Progenitor cell of endocrine pancreas (in vitro differentiated cells): ENCODE measurements at regions not wholly inside any gene's neighbourhood (a gene's known extent, or its start where the extent isn't known, plus 50 kb on each side); places are given as distances from the start of the nearest gene placed in this dataset.

Experiments
- DNase-seq: peaks from one replicate; pipeline ENCODE4 v3.0.0; 2021; ENCODE audit warnings: low spot score; ENCODE audit not compliant: unreplicated experiment
- H3K27ac Mint-ChIP-seq: 2 replicates; pipeline ENCODE4 v1.8.0; 2021; ENCODE audit warnings: mild to moderate bottlenecking, moderate library complexity, mixed read lengths
- H3K27me3 Mint-ChIP-seq: 2 replicates; pipeline ENCODE4 v1.8.0; 2021; ENCODE audit warnings: mixed read lengths
- H3K36me3 Mint-ChIP-seq: 2 replicates; pipeline ENCODE4 v1.8.0; 2022; ENCODE audit warnings: mixed read lengths; ENCODE audit not compliant: insufficient read depth
- H3K4me1 Mint-ChIP-seq: 2 replicates; pipeline ENCODE4 v1.8.0; 2021; ENCODE audit warnings: low read depth, mixed read lengths
- H3K4me3 Mint-ChIP-seq: 2 replicates; pipeline ENCODE4 v1.8.0; 2021; ENCODE audit warnings: low read depth, mild to moderate bottlenecking, moderate library complexity, mixed read lengths
- H3K9me3 Mint-ChIP-seq: 2 replicates; pipeline ENCODE4 v1.8.0; 2021; ENCODE audit warnings: low read depth, mixed read lengths
- CTCF ChIP-seq: fragments of 200-600 bp; sonication (generic); IDR thresholded peaks from one replicate; pipeline ENCODE4 v1.5.0; 2021; ENCODE audit warnings: antibody characterized with exemption, mild to moderate bottlenecking; ENCODE audit not compliant: unreplicated experiment

DNA sequence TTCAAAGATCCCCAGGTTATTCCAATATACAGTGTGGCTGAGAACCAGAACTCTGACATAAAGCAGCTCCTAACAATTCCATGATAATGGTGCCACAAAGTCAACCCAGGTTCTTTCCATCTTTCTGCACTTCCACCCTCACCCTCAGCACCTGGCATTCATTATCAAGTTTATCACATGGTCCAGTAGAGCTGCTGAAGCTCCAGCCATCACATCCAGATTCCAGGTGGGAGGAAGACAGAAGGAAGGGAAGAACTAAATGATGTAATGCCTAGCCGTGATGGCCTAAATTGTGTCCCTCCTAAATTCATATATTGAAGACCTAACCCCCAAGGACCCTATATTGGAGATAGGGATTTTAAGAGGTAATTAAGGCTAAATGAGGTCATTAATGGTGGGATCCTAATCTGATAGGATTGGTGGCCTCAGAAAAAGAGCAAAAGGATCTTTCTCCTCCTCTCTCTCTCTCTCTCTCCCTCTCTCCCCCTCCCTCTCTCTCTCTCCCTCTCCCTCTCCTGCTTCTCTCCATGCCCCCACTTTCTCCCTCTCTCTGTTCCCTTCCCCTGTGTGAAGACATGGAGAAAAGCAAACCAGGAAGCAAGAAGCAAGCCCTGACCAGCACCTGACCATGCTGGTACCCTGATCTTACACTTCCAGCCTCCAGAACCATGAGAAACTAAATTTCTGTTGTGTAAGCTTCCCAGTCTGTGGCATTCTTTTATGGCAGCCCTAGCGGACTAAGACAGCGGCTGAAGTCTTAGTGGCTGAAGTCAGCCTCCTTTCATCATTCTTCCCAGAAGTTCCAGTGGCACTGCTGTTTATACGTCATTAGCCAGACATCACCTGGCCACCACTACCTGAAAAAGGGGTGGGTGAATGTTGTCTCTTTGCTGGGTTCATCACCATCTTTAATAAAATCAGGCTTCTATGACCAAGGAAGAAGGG is 369.7 kb upstream of the PROK2 start:
- no peak overlapping the region for H3K27ac Mint-ChIP-seq
- H3K9me3 Mint-ChIP-seq, result peaks cover under 1% of the 10 kb centered on the region
- no peak overlapping the region for H3K4me3 Mint-ChIP-seq
- peaks cover 7% of the 10 kb centered on the region for H3K27me3 Mint-ChIP-seq
- TF ChIP-seq CTCF, result no peak
- DNase-seq, result no peak
- no peaks in the 10 kb centered on the region for H3K36me3 Mint-ChIP-seq
- H3K4me1 Mint-ChIP-seq, result peaks cover 41% of the 10 kb centered on the region

- peaks cover 7% of the 10 kb centered on the region for H3K27me3 Mint-ChIP-seq
- peak overlapping the region; percentile 67 for H3K4me3 Mint-ChIP-seq
- peaks cover 45% of the 10 kb centered on the region for H3K4me1 Mint-ChIP-seq
Measured at GRCh38 chr3:72153477-72154314, 368.7 kb upstream of the PROK2 start.

DNA sequence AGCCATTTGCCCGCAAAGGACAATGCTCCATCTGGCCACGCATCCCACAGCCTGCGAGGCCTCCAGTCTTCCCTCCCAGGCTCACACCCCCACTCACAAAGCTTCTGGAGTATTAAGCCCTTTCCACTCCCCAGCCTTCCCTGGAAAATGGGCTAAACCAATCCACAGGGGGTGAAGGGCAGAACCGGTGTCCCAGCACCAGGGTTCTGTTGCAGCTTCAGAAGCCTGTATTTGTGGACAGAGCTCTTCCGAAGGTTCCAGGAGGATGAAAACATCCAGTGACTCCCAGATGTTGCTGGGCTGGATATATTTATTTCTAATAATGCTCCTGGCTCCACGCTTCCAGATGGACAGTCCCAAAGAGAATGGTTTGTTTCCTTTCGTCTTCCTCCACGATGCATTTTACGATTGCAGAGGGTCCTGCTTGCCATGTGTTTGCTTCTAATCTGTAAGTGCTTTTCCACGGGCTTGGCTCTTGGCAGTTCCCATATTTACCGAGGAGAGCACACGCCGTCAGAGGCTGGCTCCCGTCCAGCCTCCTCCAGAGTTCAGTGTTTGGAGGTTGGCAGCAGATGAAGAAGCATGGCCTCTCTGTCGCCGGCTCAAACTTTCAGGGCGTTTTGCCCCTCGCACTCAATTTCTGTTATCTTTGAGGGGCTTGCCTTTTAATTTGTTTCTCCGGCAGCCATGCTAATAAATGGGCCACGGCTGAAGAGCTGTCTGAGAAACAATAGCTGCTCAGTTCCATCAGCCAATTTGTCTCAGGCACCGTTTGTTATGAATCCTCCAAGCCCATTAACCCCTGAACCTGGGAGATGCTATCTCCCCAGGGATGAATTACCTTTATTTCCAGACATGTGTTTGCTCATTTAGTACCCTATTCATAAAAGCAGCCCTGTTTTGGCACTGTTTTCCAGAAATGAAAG is 367.9 kb upstream of the PROK2 start:
- peak overlapping the region; percentile 58 for H3K27ac Mint-ChIP-seq
- peaks cover 7% of the 10 kb centered on the region for H3K27me3 Mint-ChIP-seq
- peak overlapping the region; percentile 67 for H3K4me3 Mint-ChIP-seq
- H3K4me1 Mint-ChIP-seq, result peaks cover 45% of the 10 kb centered on the region
- TF ChIP-seq CTCF, result no peak
- H3K36me3 Mint-ChIP-seq, result no peaks in the 10 kb centered on the region
- H3K9me3 Mint-ChIP-seq, result peaks cover 3% of the 10 kb centered on the region
- no peak for DNase-seq

More at GRCh38 chr3:72153477-72154314, 368.7 kb upstream of the PROK2 start:
- Mint-ChIP-seq H3K27ac (no peak overlapping the region), H3K9me3 (peaks cover 3% of the 10 kb centered on the region), H3K36me3 (no peaks in the 10 kb centered on the region)
- no peak for DNase-seq
- TF ChIP-seq CTCF, result no peak

- Mint-ChIP-seq H3K27me3 (peaks cover 5% of the 10 kb centered on the region), H3K4me3 (no peak overlapping the region), H3K9me3 (peaks cover 3% of the 10 kb centered on the region), H3K27ac (peak overlapping the region; percentile 27), H3K4me1 (peaks cover 45% of the 10 kb centered on the region), H3K36me3 (no peaks in the 10 kb centered on the region)
- no peak for TF ChIP-seq CTCF
- DNase-seq, result no peak
Measured at GRCh38 chr3:72151465-72152238, 366.7 kb upstream of the PROK2 start.
